ENCODE measurements at regions not wholly inside any gene's neighbourhood (a gene's known extent, or its start where the extent isn't known, plus 50 kb on each side); places are given as distances from the start of the nearest gene placed in this dataset.

- H3K4me3 ChIP-seq (ENCODE audit: low read length): no peak overlapping the region
- no peaks in the 10 kb centered on the region for H3K4me1 ChIP-seq (ENCODE audit: insufficient read depth, low read length)
- no peak overlapping the region for H2AFZ ChIP-seq (ENCODE audit: low read depth, low read length)
- H3K9me3 ChIP-seq (ENCODE audit: low read length): no peaks in the 10 kb centered on the region
- no peaks in the 10 kb centered on the region for H3K27me3 ChIP-seq (ENCODE audit: insufficient read depth, low read length)
- no peaks in the 10 kb centered on the region for H3K36me3 ChIP-seq (ENCODE audit: insufficient read depth, low read length)
Measured at GRCh38 chr13:109509154-109509900, 277.1 kb downstream of the IRS2 start.

DNA sequence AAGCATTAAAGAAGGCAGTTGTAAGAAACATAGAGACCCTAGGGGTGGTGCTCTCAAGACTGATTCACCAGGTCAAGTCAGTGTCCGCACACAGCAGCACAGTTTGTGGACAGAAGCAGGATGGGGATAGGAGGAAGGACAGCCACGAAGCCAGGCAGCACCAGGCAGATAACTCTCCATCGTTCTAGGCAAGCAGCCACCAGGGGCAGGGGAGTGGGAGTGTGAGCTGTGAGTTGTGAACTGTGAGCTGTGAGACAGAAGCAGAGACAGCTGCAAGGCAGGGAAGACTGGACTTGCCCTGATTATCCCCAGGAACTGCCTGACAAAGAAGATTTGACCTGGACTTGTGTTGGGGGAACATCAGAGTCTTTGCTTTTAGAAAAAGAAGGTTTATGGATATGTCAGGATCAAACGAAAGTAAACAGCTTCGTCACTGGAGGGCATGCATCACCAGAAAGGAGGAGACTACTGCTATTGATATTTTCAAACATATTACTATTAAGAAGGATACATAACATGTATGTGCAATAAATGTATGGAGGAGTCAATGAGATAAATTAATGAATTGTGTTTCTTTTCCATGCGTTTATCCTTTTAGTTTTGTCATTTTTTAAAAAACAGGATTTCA, 286.1 kb downstream of the IRS2 start:
- H2AFZ ChIP-seq (ENCODE audit: low read depth, low read length): no peak overlapping the region
- H3K9me3 ChIP-seq (ENCODE audit: low read length): no peaks in the 10 kb centered on the region
- H3K36me3 ChIP-seq (ENCODE audit: insufficient read depth, low read length): no peaks in the 10 kb centered on the region
- H3K27me3 ChIP-seq (ENCODE audit: insufficient read depth, low read length): no peaks in the 10 kb centered on the region
- H3K4me3 ChIP-seq (ENCODE audit: low read length): no peak overlapping the region
- H3K4me1 ChIP-seq (ENCODE audit: insufficient read depth, low read length): peaks cover 2% of the 10 kb centered on the region

DNA sequence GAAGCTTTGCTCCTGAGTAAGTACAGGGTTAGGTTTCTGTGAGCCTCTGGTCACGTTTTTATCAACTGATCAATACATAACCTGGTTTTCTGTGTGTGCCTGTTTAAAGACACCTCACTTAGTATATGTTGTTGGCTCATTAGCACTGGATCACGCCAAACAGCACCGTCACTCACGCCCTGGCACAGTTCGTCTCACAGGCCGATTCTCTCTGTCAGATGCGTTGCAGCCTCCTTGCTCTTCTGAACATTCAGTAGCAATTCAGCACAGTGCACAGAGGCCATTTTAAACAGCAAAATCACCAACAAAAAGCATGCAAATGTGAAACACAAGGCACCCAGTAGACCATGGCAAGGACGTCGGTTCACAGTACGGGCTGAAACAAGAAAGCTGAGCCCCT, 288.5 kb downstream of the IRS2 start:
- H2AFZ ChIP-seq (ENCODE audit: low read depth, low read length): no peak overlapping the region
- no peaks in the 10 kb centered on the region for H3K27me3 ChIP-seq (ENCODE audit: insufficient read depth, low read length)
- H3K9me3 ChIP-seq (ENCODE audit: low read length): no peaks in the 10 kb centered on the region
- H3K36me3 ChIP-seq (ENCODE audit: insufficient read depth, low read length): no peaks in the 10 kb centered on the region
- no peak overlapping the region for H3K4me3 ChIP-seq (ENCODE audit: low read length)
- peaks cover 8% of the 10 kb centered on the region for H3K4me1 ChIP-seq (ENCODE audit: insufficient read depth, low read length)

DNA sequence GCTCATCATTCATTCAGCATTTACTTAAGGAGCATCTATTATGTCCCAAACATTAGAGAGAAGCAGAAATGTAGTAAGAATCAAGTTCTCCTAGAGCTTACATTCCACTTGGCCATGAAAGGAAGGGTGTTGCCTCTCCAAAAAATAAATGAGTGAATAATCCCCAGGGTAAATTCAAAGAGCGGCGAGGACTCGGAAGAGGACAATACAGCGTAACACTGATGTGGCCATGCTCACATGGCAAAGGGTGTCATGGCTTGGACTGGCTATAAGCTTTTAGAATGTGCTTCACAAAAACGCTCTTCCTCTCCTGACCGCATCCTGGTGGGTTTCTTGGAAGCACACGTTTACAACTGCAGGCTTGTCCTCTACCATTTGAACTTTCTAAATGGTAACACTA, 290.2 kb downstream of the IRS2 start:
- H3K4me3 ChIP-seq (ENCODE audit: low read length): no peak overlapping the region
- no peaks in the 10 kb centered on the region for H3K36me3 ChIP-seq (ENCODE audit: insufficient read depth, low read length)
- H3K27me3 ChIP-seq (ENCODE audit: insufficient read depth, low read length): no peaks in the 10 kb centered on the region
- no peaks in the 10 kb centered on the region for H3K9me3 ChIP-seq (ENCODE audit: low read length)
- no peak overlapping the region for H2AFZ ChIP-seq (ENCODE audit: low read depth, low read length)
- H3K4me1 ChIP-seq (ENCODE audit: insufficient read depth, low read length): peaks cover 8% of the 10 kb centered on the region

DNA sequence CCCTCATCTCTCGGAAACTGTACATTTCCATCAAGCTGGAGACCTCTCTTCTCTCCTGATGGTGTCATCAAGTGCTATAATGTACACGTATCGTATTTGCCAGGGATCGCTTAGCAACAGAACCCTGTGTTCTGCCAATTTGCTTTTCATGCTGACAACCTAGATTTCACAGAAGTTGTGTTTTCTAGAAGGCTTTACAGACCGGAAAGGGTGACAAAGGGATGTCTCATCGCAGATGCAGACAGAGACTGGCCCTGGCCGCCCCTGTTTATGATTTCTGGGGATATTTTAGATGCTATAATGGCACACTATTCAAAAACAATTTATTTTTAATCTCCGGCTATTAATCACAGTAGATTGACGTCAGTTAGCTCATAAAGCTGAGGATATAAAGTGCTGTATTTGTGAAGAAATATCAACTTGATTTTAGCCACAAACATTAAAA, 291.4 kb downstream of the IRS2 start:
- Histone ChIP-seq H3K4me1 (ENCODE audit: insufficient read depth, low read length) (peaks cover 8% of the 10 kb centered on the region), H2AFZ (ENCODE audit: low read depth, low read length) (peak overlapping the region; percentile 78), H3K4me3 (ENCODE audit: low read length) (no peak overlapping the region), H3K27me3 (ENCODE audit: insufficient read depth, low read length) (no peaks in the 10 kb centered on the region), H3K36me3 (ENCODE audit: insufficient read depth, low read length) (no peaks in the 10 kb centered on the region), H3K9me3 (ENCODE audit: low read length) (no peaks in the 10 kb centered on the region)

- no peak overlapping the region for H2AFZ ChIP-seq (ENCODE audit: low read depth, low read length)
- peaks cover 3% of the 10 kb centered on the region for H3K9me3 ChIP-seq (ENCODE audit: low read length)
- H3K4me3 ChIP-seq (ENCODE audit: low read length): no peak overlapping the region
- H3K36me3 ChIP-seq (ENCODE audit: insufficient read depth, low read length): no peaks in the 10 kb centered on the region
- H3K4me1 ChIP-seq (ENCODE audit: insufficient read depth, low read length): peaks cover 6% of the 10 kb centered on the region
- no peaks in the 10 kb centered on the region for H3K27me3 ChIP-seq (ENCODE audit: insufficient read depth, low read length)
Measured at GRCh38 chr13:109485136-109485794, 301.1 kb downstream of the IRS2 start.

DNA sequence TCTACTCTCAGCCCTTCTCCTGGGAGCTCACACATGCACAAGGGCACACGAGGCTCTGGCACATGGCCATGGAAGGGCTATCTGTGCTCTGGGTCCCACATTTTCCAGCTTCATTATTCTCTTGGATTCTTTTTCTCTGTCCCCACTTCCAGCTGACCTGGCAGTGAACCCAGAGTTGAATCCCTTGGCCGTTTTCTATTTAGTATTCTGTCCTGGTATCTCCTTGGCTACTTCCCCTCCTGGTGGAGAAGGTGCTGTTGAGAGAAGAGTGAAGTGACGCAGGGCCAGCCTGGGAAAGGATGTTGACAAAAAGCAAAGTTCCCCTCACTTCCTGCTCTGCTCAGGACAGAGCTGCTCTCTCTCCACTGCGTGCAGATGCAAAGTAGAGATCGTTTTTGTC, 303.1 kb downstream of the IRS2 start:
- no peak overlapping the region for H3K4me3 ChIP-seq (ENCODE audit: low read length)
- no peaks in the 10 kb centered on the region for H3K9me3 ChIP-seq (ENCODE audit: low read length)
- no peaks in the 10 kb centered on the region for H3K36me3 ChIP-seq (ENCODE audit: insufficient read depth, low read length)
- H3K27me3 ChIP-seq (ENCODE audit: insufficient read depth, low read length): no peaks in the 10 kb centered on the region
- H3K4me1 ChIP-seq (ENCODE audit: insufficient read depth, low read length): peaks cover 6% of the 10 kb centered on the region
- H2AFZ ChIP-seq (ENCODE audit: low read depth, low read length): no peak overlapping the region

GRCh38 chr13:109481040-109481439, 305.3 kb downstream of the IRS2 start:
- Histone ChIP-seq H3K9me3 (ENCODE audit: low read length) (no peaks in the 10 kb centered on the region), H3K27me3 (ENCODE audit: insufficient read depth, low read length) (no peaks in the 10 kb centered on the region), H3K36me3 (ENCODE audit: insufficient read depth, low read length) (no peaks in the 10 kb centered on the region), H3K4me1 (ENCODE audit: insufficient read depth, low read length) (peaks cover 6% of the 10 kb centered on the region), H3K4me3 (ENCODE audit: low read length) (no peak overlapping the region), H2AFZ (ENCODE audit: low read depth, low read length) (no peak overlapping the region)

- Histone ChIP-seq H2AFZ (ENCODE audit: low read depth, low read length) (no peak overlapping the region), H3K4me1 (ENCODE audit: insufficient read depth, low read length) (peaks cover 6% of the 10 kb centered on the region), H3K4me3 (ENCODE audit: low read length) (no peak overlapping the region), H3K9me3 (ENCODE audit: low read length) (no peaks in the 10 kb centered on the region), H3K27me3 (ENCODE audit: insufficient read depth, low read length) (no peaks in the 10 kb centered on the region), H3K36me3 (ENCODE audit: insufficient read depth, low read length) (no peaks in the 10 kb centered on the region)
Measured at GRCh38 chr13:109480011-109480955, 306.1 kb downstream of the IRS2 start.

- Histone ChIP-seq H3K9me3 (ENCODE audit: low read length) (no peaks in the 10 kb centered on the region), H3K4me1 (ENCODE audit: insufficient read depth, low read length) (peaks cover 6% of the 10 kb centered on the region), H3K36me3 (ENCODE audit: insufficient read depth, low read length) (no peaks in the 10 kb centered on the region), H3K27me3 (ENCODE audit: insufficient read depth, low read length) (no peaks in the 10 kb centered on the region), H3K4me3 (ENCODE audit: low read length) (no peak overlapping the region), H2AFZ (ENCODE audit: low read depth, low read length) (no peak overlapping the region)
Measured at GRCh38 chr13:109479534-109479933, 306.8 kb downstream of the IRS2 start.

GRCh38 chr13:109476001-109476400, 310.4 kb downstream of the IRS2 start:
- Histone ChIP-seq H3K4me1 (ENCODE audit: insufficient read depth, low read length) (peaks cover 7% of the 10 kb centered on the region), H2AFZ (ENCODE audit: low read depth, low read length) (no peak overlapping the region), H3K4me3 (ENCODE audit: low read length) (no peak overlapping the region), H3K36me3 (ENCODE audit: insufficient read depth, low read length) (no peaks in the 10 kb centered on the region), H3K9me3 (ENCODE audit: low read length) (no peaks in the 10 kb centered on the region), H3K27me3 (ENCODE audit: insufficient read depth, low read length) (no peaks in the 10 kb centered on the region)

DNA sequence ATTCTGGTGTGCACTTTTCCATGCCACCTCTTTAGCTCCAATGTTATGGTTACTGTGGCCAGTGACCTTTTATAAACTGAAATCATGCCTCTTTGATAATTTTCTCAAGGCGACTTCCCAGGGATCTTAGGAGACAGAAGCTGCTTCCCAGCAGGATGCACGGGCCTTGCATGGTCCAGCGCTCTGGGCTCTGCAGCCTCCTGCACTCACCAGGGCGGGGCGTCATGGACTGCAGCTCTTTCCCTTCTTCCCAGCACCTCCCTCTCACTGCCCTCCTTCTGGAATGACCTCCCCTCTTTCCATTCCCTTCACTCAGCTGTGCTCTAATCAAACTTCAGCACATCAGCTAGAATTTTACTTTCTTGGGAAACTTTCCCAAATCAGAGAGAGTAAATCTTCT, 318.3 kb downstream of the IRS2 start:
- H3K4me1 ChIP-seq (ENCODE audit: insufficient read depth, low read length): peaks cover 9% of the 10 kb centered on the region
- no peaks in the 10 kb centered on the region for H3K27me3 ChIP-seq (ENCODE audit: insufficient read depth, low read length)
- H3K36me3 ChIP-seq (ENCODE audit: insufficient read depth, low read length): no peaks in the 10 kb centered on the region
- H3K9me3 ChIP-seq (ENCODE audit: low read length): no peaks in the 10 kb centered on the region
- no peak overlapping the region for H2AFZ ChIP-seq (ENCODE audit: low read depth, low read length)
- no peak overlapping the region for H3K4me3 ChIP-seq (ENCODE audit: low read length)
